Ishikawa (cell line): ENCODE measurements at regions not wholly inside any gene's neighbourhood (a gene's known extent, or its start where the extent isn't known, plus 50 kb on each side); places are given as distances from the start of the nearest gene placed in this dataset.

Experiments used
- CEBPB ChIP-seq: IDR thresholded peaks from 2 replicates; pipeline ENCODE4 v1.6.1; 2012
- CREB1 ChIP-seq: IDR thresholded peaks from 2 replicates; pipeline ENCODE4 v1.6.1; 2012; ENCODE audit warnings: low read depth
- EGR1 ChIP-seq: IDR thresholded peaks from 2 replicates; pipeline ENCODE4 v1.6.1; 2012
- EP300 ChIP-seq: IDR thresholded peaks from 2 replicates; pipeline ENCODE4 v1.6.1; 2012; ENCODE audit warnings: borderline replicate concordance
- FOXM1 ChIP-seq: IDR thresholded peaks from 2 replicates; pipeline ENCODE4 v1.6.1; 2012; ENCODE audit warnings: low read depth, borderline replicate concordance
- MAX ChIP-seq: IDR thresholded peaks from 2 replicates; pipeline ENCODE4 v1.6.1; 2012
- NFIC ChIP-seq: IDR thresholded peaks from 2 replicates; pipeline ENCODE4 v1.6.1; 2012
- RAD21 ChIP-seq: IDR thresholded peaks from 2 replicates; pipeline ENCODE4 v1.6.1; 2012; ENCODE audit warnings: low read depth
- TAF1 ChIP-seq: IDR thresholded peaks from 2 replicates; pipeline ENCODE4 v1.6.1; 2012; ENCODE audit warnings: low read depth, mild to moderate bottlenecking
- TCF12 ChIP-seq: IDR thresholded peaks from 2 replicates; pipeline ENCODE4 v1.6.1; 2012; ENCODE audit warnings: low read depth
- TEAD4 ChIP-seq: IDR thresholded peaks from 2 replicates; pipeline ENCODE4 v1.6.1; 2012
- YY1 ChIP-seq: IDR thresholded peaks from 2 replicates; pipeline ENCODE4 v1.6.1; 2012; ENCODE audit warnings: low read depth
- ZBTB7A ChIP-seq: IDR thresholded peaks from 2 replicates; pipeline ENCODE4 v1.6.1; 2012; ENCODE audit warnings: low read depth
- TF ChIP-seq, protein P1 (sequence below): IDR thresholded peaks from 2 replicates; pipeline ENCODE4 v1.6.1; 2012; ENCODE audit warnings: low read depth, mild to moderate bottlenecking
- TF ChIP-seq, protein P2 (sequence below): IDR thresholded peaks from 2 replicates; pipeline ENCODE4 v1.6.1; 2012

DNA sequence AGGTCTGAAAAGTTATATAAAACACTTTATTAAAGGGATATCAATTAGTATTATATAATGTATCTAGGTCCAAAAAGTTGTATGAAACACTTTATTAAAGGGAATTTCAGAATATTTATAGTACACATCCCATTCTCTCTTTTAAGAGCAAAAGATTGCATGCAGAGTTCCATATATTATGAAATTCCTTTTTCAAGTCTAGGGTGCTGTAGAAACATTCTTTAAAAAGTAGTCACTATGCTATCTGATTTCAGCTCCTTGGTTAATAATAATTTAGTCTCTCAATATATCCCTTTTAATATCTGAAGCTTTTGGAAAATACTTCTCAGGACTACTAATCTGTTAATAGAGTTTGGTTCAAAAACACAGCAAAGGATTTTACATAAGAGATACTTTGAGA, 1496.1 kb upstream of the C9orf72 start:
- TF ChIP-seq YY1 = no peak
- no peak for TF ChIP-seq RAD21
- no peak for TF ChIP-seq FOXM1
- TF ChIP-seq CEBPB = no peak
- TF ChIP-seq EGR1 = no peak
- no peak for TF ChIP-seq TAF1
- no peak for TF ChIP-seq MAX
- TF ChIP-seq, protein P1, sequence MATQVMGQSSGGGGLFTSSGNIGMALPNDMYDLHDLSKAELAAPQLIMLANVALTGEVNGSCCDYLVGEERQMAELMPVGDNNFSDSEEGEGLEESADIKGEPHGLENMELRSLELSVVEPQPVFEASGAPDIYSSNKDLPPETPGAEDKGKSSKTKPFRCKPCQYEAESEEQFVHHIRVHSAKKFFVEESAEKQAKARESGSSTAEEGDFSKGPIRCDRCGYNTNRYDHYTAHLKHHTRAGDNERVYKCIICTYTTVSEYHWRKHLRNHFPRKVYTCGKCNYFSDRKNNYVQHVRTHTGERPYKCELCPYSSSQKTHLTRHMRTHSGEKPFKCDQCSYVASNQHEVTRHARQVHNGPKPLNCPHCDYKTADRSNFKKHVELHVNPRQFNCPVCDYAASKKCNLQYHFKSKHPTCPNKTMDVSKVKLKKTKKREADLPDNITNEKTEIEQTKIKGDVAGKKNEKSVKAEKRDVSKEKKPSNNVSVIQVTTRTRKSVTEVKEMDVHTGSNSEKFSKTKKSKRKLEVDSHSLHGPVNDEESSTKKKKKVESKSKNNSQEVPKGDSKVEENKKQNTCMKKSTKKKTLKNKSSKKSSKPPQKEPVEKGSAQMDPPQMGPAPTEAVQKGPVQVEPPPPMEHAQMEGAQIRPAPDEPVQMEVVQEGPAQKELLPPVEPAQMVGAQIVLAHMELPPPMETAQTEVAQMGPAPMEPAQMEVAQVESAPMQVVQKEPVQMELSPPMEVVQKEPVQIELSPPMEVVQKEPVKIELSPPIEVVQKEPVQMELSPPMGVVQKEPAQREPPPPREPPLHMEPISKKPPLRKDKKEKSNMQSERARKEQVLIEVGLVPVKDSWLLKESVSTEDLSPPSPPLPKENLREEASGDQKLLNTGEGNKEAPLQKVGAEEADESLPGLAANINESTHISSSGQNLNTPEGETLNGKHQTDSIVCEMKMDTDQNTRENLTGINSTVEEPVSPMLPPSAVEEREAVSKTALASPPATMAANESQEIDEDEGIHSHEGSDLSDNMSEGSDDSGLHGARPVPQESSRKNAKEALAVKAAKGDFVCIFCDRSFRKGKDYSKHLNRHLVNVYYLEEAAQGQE = no peak
- TF ChIP-seq NFIC = no peak
- TF ChIP-seq ZBTB7A = no peak
- no peak for TF ChIP-seq CREB1
- TF ChIP-seq TCF12 = no peak
- no peak for TF ChIP-seq TEAD4

DNA sequence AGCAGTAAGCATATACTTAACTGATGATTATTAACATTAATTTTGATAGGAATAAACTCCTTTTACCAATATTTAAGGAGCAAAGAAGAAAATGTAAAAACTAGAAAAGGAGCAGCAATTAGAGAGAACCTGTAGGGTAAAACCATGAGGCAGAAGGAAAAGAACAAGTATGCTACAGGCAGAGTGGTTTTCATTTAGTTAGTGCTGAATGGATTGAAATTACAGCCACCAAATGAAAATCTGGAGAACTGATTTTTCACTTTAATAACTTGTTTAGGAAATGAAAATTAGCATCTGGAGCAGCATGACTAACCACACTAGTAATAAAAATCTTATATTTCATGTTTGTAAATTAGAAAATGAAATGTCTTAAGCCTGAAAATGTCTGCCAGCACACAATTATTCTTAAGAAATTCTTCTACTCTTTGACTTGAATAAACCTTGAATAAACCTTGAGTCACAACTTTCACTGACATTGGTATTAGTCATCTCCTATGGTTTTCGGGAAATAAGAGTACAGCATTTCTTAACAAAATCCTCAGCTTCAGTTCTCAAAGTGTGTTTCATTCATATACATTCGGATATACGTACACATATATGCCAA, 1504.9 kb upstream of the C9orf72 start:
- TF ChIP-seq, protein P2, sequence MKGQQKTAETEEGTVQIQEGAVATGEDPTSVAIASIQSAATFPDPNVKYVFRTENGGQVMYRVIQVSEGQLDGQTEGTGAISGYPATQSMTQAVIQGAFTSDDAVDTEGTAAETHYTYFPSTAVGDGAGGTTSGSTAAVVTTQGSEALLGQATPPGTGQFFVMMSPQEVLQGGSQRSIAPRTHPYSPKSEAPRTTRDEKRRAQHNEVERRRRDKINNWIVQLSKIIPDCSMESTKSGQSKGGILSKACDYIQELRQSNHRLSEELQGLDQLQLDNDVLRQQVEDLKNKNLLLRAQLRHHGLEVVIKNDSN = no peak
- TF ChIP-seq RAD21 = no peak
- TF ChIP-seq, protein P1 = no peak
- TF ChIP-seq FOXM1 = no peak
- TF ChIP-seq TCF12 = no peak
- TF ChIP-seq EGR1 = no peak
- TF ChIP-seq YY1 = no peak
- TF ChIP-seq CREB1 = no peak
- no peak for TF ChIP-seq ZBTB7A
- no peak for TF ChIP-seq TEAD4
- TF ChIP-seq NFIC = no peak

DNA sequence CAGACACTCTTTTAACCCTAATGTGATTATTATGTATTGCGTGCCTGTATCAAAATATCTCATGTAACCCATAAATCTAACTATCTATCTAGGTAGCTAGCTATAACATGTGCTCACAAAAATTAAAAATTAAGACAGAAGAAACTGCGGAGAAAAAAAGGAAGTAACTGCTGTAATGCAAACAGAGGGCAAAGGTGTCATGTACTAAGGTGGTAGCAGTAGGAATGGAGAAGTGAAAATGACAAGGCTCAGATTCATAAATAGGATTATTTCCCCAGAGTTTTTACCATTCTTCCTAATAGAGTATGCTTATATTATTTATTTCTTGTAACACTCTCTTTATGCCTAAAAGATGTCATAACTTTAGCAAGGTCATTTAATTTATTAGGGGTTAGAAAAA, 1527.5 kb upstream of the C9orf72 start:
- no peak for TF ChIP-seq FOXM1
- TF ChIP-seq TEAD4 = no peak
- no peak for TF ChIP-seq CREB1
- TF ChIP-seq NFIC = no peak
- TF ChIP-seq, protein P2 = no peak
- TF ChIP-seq ZBTB7A = no peak
- no peak for TF ChIP-seq YY1
- TF ChIP-seq, protein P1 = no peak
- TF ChIP-seq TCF12 = no peak
- TF ChIP-seq TAF1 = no peak
- no peak for TF ChIP-seq EGR1
- no peak for TF ChIP-seq MAX
- TF ChIP-seq RAD21 = no peak
- TF ChIP-seq EP300 = no peak
- TF ChIP-seq CEBPB = no peak

- TF ChIP-seq RAD21 (no peak), FOXM1 (no peak)
Measured at GRCh38 chr9:29118555-29118954, 1545.3 kb upstream of the C9orf72 start.
